ENCODE measurements at regions not wholly inside any gene's neighbourhood (a gene's known extent, or its start where the extent isn't known, plus 50 kb on each side); places are given as distances from the start of the nearest gene placed in this dataset.

GRCh38 chr14:53354336-53354735 lies 201.2 kb upstream of the DDHD1 start:
- no peak for TF ChIP-seq TAF1 (IDR thresholded peaks at IDR 0.05; ENCODE audit: low read depth, low read length)
- no peak for TF ChIP-seq POLR2AphosphoS5 (IDR thresholded peaks at IDR 0.05; ENCODE audit: low read depth, low read length)
- no peak for TF ChIP-seq POU2F2 (IDR thresholded peaks at IDR 0.05; ENCODE audit: low read depth, low read length)
- TF ChIP-seq POLR2A (IDR thresholded peaks at IDR 0.05; ENCODE audit: low read depth, low read length) = no peak
- no peak for TF ChIP-seq SPI1 (IDR thresholded peaks at IDR 0.05; ENCODE audit: low read depth, low read length)
- TF ChIP-seq PAX5 (IDR thresholded peaks at IDR 0.05; ENCODE audit: insufficient read depth, low read length, severe bottlenecking) = no peak
- FAIRE-seq = no peak
- no peak for DNase-seq (ENCODE audit: insufficient read length, low spot score)

GRCh38 chr14:53350866-53351265 lies 197.7 kb upstream of the DDHD1 start:
- FAIRE-seq = no peak
- TF ChIP-seq POU2F2 (IDR thresholded peaks at IDR 0.05; ENCODE audit: low read depth, low read length) (no peak), SPI1 (IDR thresholded peaks at IDR 0.05; ENCODE audit: low read depth, low read length) (no peak), PAX5 (IDR thresholded peaks at IDR 0.05; ENCODE audit: insufficient read depth, low read length, severe bottlenecking) (no peak), POLR2A (IDR thresholded peaks at IDR 0.05; ENCODE audit: low read depth, low read length) (no peak)
- DNase-seq (ENCODE audit: insufficient read length, low spot score) = no peak

- TF ChIP-seq POU2F2 (IDR thresholded peaks at IDR 0.05; ENCODE audit: low read depth, low read length) (no peak), POLR2A (IDR thresholded peaks at IDR 0.05; ENCODE audit: low read depth, low read length) (no peak), TAF1 (IDR thresholded peaks at IDR 0.05; ENCODE audit: low read depth, low read length) (no peak), SPI1 (IDR thresholded peaks at IDR 0.05; ENCODE audit: low read depth, low read length) (no peak), PAX5 (IDR thresholded peaks at IDR 0.05; ENCODE audit: insufficient read depth, low read length, severe bottlenecking) (no peak), POLR2AphosphoS5 (IDR thresholded peaks at IDR 0.05; ENCODE audit: low read depth, low read length) (no peak)
- no peak for FAIRE-seq
- no peak for DNase-seq (ENCODE audit: insufficient read length, low spot score)
These were observed 197.3 kb upstream of the DDHD1 start for GRCh38 chr14:53350429-53350828.

GRCh38 chr14:53346988-53347387 lies 193.9 kb upstream of the DDHD1 start:
- TF ChIP-seq POLR2A (IDR thresholded peaks at IDR 0.05; ENCODE audit: low read depth, low read length) (no peak), PAX5 (IDR thresholded peaks at IDR 0.05; ENCODE audit: insufficient read depth, low read length, severe bottlenecking) (no peak), POLR2AphosphoS5 (IDR thresholded peaks at IDR 0.05; ENCODE audit: low read depth, low read length) (no peak), POU2F2 (IDR thresholded peaks at IDR 0.05; ENCODE audit: low read depth, low read length) (no peak), TAF1 (IDR thresholded peaks at IDR 0.05; ENCODE audit: low read depth, low read length) (no peak), SPI1 (IDR thresholded peaks at IDR 0.05; ENCODE audit: low read depth, low read length) (no peak)
- no peak for DNase-seq (ENCODE audit: insufficient read length, low spot score)
- FAIRE-seq = no peak

- DNase-seq (ENCODE audit: insufficient read length, low spot score) (no peak), FAIRE-seq (no peak)
- TF ChIP-seq PAX5 (IDR thresholded peaks at IDR 0.05; ENCODE audit: insufficient read depth, low read length, severe bottlenecking) (no peak), TAF1 (IDR thresholded peaks at IDR 0.05; ENCODE audit: low read depth, low read length) (no peak), POLR2A (IDR thresholded peaks at IDR 0.05; ENCODE audit: low read depth, low read length) (no peak), POLR2AphosphoS5 (IDR thresholded peaks at IDR 0.05; ENCODE audit: low read depth, low read length) (no peak), SPI1 (IDR thresholded peaks at IDR 0.05; ENCODE audit: low read depth, low read length) (no peak), POU2F2 (IDR thresholded peaks at IDR 0.05; ENCODE audit: low read depth, low read length) (no peak)
These were observed 188.2 kb upstream of the DDHD1 start for GRCh38 chr14:53341324-53341723.

- no peak for FAIRE-seq
- TF ChIP-seq SPI1 (IDR thresholded peaks at IDR 0.05; ENCODE audit: low read depth, low read length) (no peak), POU2F2 (IDR thresholded peaks at IDR 0.05; ENCODE audit: low read depth, low read length) (no peak), POLR2AphosphoS5 (IDR thresholded peaks at IDR 0.05; ENCODE audit: low read depth, low read length) (no peak), PAX5 (IDR thresholded peaks at IDR 0.05; ENCODE audit: insufficient read depth, low read length, severe bottlenecking) (no peak), POLR2A (IDR thresholded peaks at IDR 0.05; ENCODE audit: low read depth, low read length) (no peak), TAF1 (IDR thresholded peaks at IDR 0.05; ENCODE audit: low read depth, low read length) (no peak)
These were observed 185.1 kb upstream of the DDHD1 start for GRCh38 chr14:53338192-53338591.

GRCh38 chr14:53336729-53337128 lies 183.6 kb upstream of the DDHD1 start:
- FAIRE-seq (no peak), DNase-seq (ENCODE audit: insufficient read length, low spot score) (no peak)
- TF ChIP-seq TAF1 (IDR thresholded peaks at IDR 0.05; ENCODE audit: low read depth, low read length) (no peak), PAX5 (IDR thresholded peaks at IDR 0.05; ENCODE audit: insufficient read depth, low read length, severe bottlenecking) (no peak), POU2F2 (IDR thresholded peaks at IDR 0.05; ENCODE audit: low read depth, low read length) (no peak), SPI1 (IDR thresholded peaks at IDR 0.05; ENCODE audit: low read depth, low read length) (no peak), POLR2AphosphoS5 (IDR thresholded peaks at IDR 0.05; ENCODE audit: low read depth, low read length) (no peak), POLR2A (IDR thresholded peaks at IDR 0.05; ENCODE audit: low read depth, low read length) (no peak)

More at GRCh38 chr14:53338192-53338591, 185.1 kb upstream of the DDHD1 start:
- DNase-seq (ENCODE audit: insufficient read length, low spot score) = no peak

GRCh38 chr14:53333809-53334208 lies 180.7 kb upstream of the DDHD1 start:
- FAIRE-seq = no peak
- no peak for TF ChIP-seq POU2F2 (IDR thresholded peaks at IDR 0.05; ENCODE audit: low read depth, low read length)
- no peak for TF ChIP-seq PAX5 (IDR thresholded peaks at IDR 0.05; ENCODE audit: insufficient read depth, low read length, severe bottlenecking)
- no peak for TF ChIP-seq TAF1 (IDR thresholded peaks at IDR 0.05; ENCODE audit: low read depth, low read length)
- TF ChIP-seq POLR2AphosphoS5 (IDR thresholded peaks at IDR 0.05; ENCODE audit: low read depth, low read length) = no peak
- no peak for TF ChIP-seq POLR2A (IDR thresholded peaks at IDR 0.05; ENCODE audit: low read depth, low read length)
- TF ChIP-seq SPI1 (IDR thresholded peaks at IDR 0.05; ENCODE audit: low read depth, low read length) = no peak
- DNase-seq (ENCODE audit: insufficient read length, low spot score) = no peak

- TF ChIP-seq POLR2A (IDR thresholded peaks at IDR 0.05; ENCODE audit: low read depth, low read length) = no peak
- no peak for TF ChIP-seq POU2F2 (IDR thresholded peaks at IDR 0.05; ENCODE audit: low read depth, low read length)
- TF ChIP-seq POLR2AphosphoS5 (IDR thresholded peaks at IDR 0.05; ENCODE audit: low read depth, low read length) = no peak
- no peak for TF ChIP-seq PAX5 (IDR thresholded peaks at IDR 0.05; ENCODE audit: insufficient read depth, low read length, severe bottlenecking)
- no peak for DNase-seq (ENCODE audit: insufficient read length, low spot score)
- no peak for FAIRE-seq
These were observed 178.8 kb upstream of the DDHD1 start for GRCh38 chr14:53331921-53332320.

- no peak for FAIRE-seq
- no peak for TF ChIP-seq TAF1 (IDR thresholded peaks at IDR 0.05; ENCODE audit: low read depth, low read length)
- no peak for TF ChIP-seq POLR2A (IDR thresholded peaks at IDR 0.05; ENCODE audit: low read depth, low read length)
- no peak for TF ChIP-seq PAX5 (IDR thresholded peaks at IDR 0.05; ENCODE audit: insufficient read depth, low read length, severe bottlenecking)
- no peak for TF ChIP-seq SPI1 (IDR thresholded peaks at IDR 0.05; ENCODE audit: low read depth, low read length)
- TF ChIP-seq POLR2AphosphoS5 (IDR thresholded peaks at IDR 0.05; ENCODE audit: low read depth, low read length) = no peak
- TF ChIP-seq POU2F2 (IDR thresholded peaks at IDR 0.05; ENCODE audit: low read depth, low read length) = no peak
- no peak for DNase-seq (ENCODE audit: insufficient read length, low spot score)
These were observed 178.1 kb upstream of the DDHD1 start for GRCh38 chr14:53331247-53331646.
